Muscle layer of colon (tissue), 2 donors: ENCODE measurements at regions not wholly inside any gene's neighbourhood (a gene's known extent, or its start where the extent isn't known, plus 50 kb on each side); places are given as distances from the start of the nearest gene placed in this dataset.

Source experiments
- H3K27ac ChIP-seq: one replicate; pipeline ENCODE4 v1.7.0; 2013; ENCODE audit warnings: low read depth, mild to moderate bottlenecking, low read length, moderate library complexity
- H3K27me3 ChIP-seq, 2 donors: one replicate each; pipeline ENCODE4 v1.7.0; 2013; ENCODE audit warnings: low read length in 2 of 2, mild to moderate bottlenecking in 2 of 2; ENCODE audit not compliant: insufficient read depth in 2 of 2, control insufficient read depth in 1 of 2
- H3K36me3 ChIP-seq: one replicate; pipeline ENCODE4 v1.7.0; 2013; ENCODE audit warnings: mild to moderate bottlenecking, low read length; ENCODE audit not compliant: insufficient read depth
- H3K4me1 ChIP-seq: one replicate; pipeline ENCODE4 v1.7.0; 2013; ENCODE audit warnings: mild to moderate bottlenecking, low read length; ENCODE audit not compliant: insufficient read depth
- H3K4me3 ChIP-seq, 2 donors: one replicate each; pipeline ENCODE4 v1.7.0; 2013; ENCODE audit warnings: low read length in 2 of 2, low read depth in 1 of 2, mild to moderate bottlenecking in 1 of 2, moderate library complexity in 1 of 2
- H3K9ac ChIP-seq: one replicate; pipeline ENCODE4 v1.7.0; 2013; ENCODE audit warnings: low read length
- H3K9me3 ChIP-seq: one replicate; pipeline ENCODE4 v1.7.0; 2013; ENCODE audit warnings: mild to moderate bottlenecking, low read length
- donor health status: abdominal sarcoma.
- donor health status: Adenocarcinoma of cecum.

DNA sequence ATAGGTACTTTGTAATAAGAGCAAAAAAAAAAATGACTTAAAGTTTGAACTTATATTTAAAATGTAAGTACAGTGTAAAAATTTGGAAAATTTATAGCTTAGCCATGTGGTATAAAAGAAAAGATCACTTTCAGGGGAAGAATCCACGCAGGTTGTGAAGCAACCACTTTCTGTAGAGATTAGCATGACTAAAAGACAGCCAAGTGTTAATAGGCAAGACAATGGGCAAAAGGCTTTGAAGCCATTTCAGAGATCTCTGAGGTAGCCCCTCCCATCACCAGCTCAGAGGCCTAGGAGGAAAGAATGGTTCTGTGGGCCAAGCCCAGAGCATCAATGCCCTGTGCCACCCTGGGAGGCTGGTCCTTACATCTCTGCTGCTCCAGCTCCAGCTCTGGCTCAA lies 346.3 kb upstream of the CHD1 start:
- H3K27ac ChIP-seq, result no peak overlapping the region
- H3K9me3 ChIP-seq, result no peaks in the 10 kb centered on the region
- no peak overlapping the region for H3K4me3 ChIP-seq
- H3K9ac ChIP-seq, result no peak overlapping the region
- no peaks in the 10 kb centered on the region for H3K36me3 ChIP-seq
- H3K4me1 ChIP-seq, result no peaks in the 10 kb centered on the region
- H3K27me3 ChIP-seq, result no peaks in the 10 kb centered on the region

DNA sequence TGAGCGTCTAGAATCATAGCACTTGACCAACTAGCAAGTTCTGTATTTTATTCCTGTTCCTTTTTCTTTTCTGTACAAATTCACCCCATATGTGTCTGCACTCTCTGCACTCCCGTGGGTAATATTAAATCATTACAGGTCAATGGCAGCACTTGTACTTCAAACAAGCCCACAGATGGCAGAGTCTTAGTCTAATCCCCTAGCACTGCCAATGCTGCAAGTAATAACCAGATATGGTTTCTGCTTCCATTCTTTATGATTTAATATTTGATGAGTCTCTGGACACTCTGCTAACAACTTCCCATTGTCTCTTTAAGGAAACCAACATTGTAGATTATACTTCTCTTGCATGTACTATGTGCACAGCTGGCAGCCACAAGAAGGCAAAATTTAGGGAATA lies 343.8 kb upstream of the CHD1 start:
- H3K9ac ChIP-seq, result no peak overlapping the region
- no peaks in the 10 kb centered on the region for H3K27me3 ChIP-seq
- no peaks in the 10 kb centered on the region for H3K36me3 ChIP-seq
- no peak overlapping the region for H3K27ac ChIP-seq
- H3K9me3 ChIP-seq, result no peaks in the 10 kb centered on the region
- H3K4me3 ChIP-seq, result no peak overlapping the region
- no peaks in the 10 kb centered on the region for H3K4me1 ChIP-seq

DNA sequence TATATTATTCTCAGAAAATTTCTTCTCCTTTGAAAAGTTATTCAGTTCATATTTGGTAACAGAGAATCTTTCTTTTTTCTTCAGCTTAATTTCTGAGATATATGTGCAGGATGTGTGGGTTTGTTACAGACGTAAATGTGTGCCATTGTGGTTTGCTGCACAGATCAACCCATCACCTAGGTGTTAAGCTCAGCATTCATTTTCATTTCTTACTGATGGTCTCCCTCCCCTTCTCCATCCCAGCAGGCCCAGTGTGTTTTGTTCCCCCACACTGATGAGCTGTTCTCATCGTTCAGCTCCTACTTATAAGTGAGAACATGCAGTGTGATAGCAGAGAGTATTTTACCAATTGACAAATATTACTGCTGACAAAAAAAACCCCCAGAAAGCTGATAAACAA lies 330.0 kb upstream of the CHD1 start:
- Histone ChIP-seq H3K4me3 (no peak overlapping the region), H3K9ac (no peak overlapping the region), H3K27me3 (no peaks in the 10 kb centered on the region), H3K27ac (no peak overlapping the region), H3K36me3 (no peaks in the 10 kb centered on the region), H3K9me3 (no peaks in the 10 kb centered on the region), H3K4me1 (no peaks in the 10 kb centered on the region)

DNA sequence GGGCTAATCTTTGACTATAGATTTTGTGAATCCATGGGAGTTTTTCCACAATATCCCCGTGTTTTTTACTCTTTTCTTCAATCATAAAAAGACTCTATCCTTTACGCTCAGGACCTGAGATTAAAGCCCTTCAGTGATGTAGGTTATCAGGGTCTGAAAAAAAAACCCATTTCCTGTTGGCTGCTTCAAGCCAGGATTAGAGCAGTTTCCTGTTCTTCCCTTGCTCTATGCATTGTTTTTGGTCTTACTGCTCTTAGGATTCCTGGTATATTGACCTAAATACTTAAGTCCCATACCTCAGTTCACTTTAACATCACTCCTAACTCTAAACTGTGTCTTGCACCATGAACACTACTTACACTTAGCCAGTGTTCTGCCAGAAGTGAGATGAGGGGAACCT lies 319.3 kb upstream of the CHD1 start:
- no peaks in the 10 kb centered on the region for H3K9me3 ChIP-seq
- H3K9ac ChIP-seq, result no peak overlapping the region
- no peaks in the 10 kb centered on the region for H3K36me3 ChIP-seq
- H3K27me3 ChIP-seq, result no peaks in the 10 kb centered on the region
- no peak overlapping the region for H3K4me3 ChIP-seq
- no peaks in the 10 kb centered on the region for H3K4me1 ChIP-seq
- H3K27ac ChIP-seq, result no peak overlapping the region

DNA sequence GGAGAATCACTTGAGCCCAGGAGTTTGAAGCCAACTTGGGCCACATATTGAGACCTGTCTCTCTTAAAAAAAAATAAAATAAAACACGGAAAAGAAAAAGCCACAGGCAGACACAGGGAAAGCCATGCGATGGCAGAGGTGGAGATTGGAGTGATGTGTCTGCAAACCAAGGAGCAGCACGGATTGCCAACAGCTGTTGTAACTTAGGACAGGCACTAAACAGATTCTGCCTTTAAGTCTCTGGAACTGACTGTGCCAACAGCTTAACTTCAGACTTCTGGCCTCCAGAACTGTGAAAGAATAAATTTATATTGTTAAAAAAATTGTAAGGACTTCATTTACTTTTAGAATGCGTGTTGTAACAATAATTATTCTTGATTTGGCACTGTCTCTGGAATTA lies 318.5 kb upstream of the CHD1 start:
- no peaks in the 10 kb centered on the region for H3K4me1 ChIP-seq
- no peaks in the 10 kb centered on the region for H3K27me3 ChIP-seq
- no peaks in the 10 kb centered on the region for H3K36me3 ChIP-seq

DNA sequence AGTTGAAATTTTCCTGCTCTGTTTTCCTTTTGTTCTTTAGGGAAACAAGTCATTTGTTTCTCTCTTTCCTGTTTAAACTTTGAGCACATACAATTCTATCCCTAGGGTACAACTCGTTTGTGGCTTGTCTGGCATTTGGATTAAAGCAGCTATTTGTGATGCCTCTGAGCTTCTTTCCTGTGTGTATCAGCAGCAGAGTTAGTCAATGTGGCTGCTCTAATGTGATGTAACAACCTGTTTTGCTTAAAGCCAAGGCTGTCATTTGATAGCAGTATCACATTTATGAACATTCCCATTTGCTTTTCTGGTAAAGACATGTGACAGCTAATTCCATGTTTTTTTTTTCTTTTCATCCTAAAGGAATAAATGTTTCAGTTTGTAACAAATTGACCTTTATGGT lies 314.3 kb upstream of the CHD1 start:
- no peaks in the 10 kb centered on the region for H3K4me1 ChIP-seq
- H3K27ac ChIP-seq, result no peak overlapping the region
- no peak overlapping the region for H3K4me3 ChIP-seq
- no peaks in the 10 kb centered on the region for H3K27me3 ChIP-seq
- no peaks in the 10 kb centered on the region for H3K36me3 ChIP-seq
- H3K9me3 ChIP-seq, result no peaks in the 10 kb centered on the region
- no peak overlapping the region for H3K9ac ChIP-seq

More for the DNA sequence above, 318.5 kb upstream of the CHD1 start:
- Histone ChIP-seq H3K9me3 (no peaks in the 10 kb centered on the region), H3K4me3 (no peak overlapping the region), H3K27ac (no peak overlapping the region), H3K9ac (no peak overlapping the region)

DNA sequence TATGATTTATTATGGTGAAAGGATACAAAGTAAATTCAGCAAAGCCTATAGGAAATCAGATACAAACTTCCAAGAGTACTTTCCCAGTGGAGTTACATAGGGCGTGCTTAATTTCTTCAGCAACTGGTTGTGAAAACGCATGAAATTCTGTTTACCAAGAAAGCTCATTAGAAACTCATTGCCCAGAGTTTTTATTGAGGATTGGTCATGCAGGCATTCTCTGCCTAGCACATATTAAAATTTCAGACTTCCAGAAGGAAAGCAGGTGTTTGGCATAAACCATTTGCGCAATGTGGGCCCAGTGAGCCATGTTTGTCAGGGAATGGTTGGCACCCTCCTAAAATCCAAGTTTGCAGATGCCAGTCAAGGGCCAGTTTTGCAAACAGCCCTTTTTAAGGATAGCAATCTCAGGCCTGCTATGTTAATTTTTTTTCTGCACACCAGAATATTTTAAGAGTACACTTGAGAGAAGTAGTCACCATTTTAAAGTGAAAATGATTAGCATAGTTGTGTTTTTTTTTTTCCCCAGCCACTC lies 311.1 kb upstream of the CHD1 start:
- H3K9me3 ChIP-seq, result no peaks in the 10 kb centered on the region
- no peaks in the 10 kb centered on the region for H3K36me3 ChIP-seq
- H3K4me1 ChIP-seq, result no peaks in the 10 kb centered on the region
- H3K9ac ChIP-seq, result no peak overlapping the region
- H3K4me3 ChIP-seq, result no peak overlapping the region
- H3K27me3 ChIP-seq, result no peaks in the 10 kb centered on the region
- H3K27ac ChIP-seq, result no peak overlapping the region

DNA sequence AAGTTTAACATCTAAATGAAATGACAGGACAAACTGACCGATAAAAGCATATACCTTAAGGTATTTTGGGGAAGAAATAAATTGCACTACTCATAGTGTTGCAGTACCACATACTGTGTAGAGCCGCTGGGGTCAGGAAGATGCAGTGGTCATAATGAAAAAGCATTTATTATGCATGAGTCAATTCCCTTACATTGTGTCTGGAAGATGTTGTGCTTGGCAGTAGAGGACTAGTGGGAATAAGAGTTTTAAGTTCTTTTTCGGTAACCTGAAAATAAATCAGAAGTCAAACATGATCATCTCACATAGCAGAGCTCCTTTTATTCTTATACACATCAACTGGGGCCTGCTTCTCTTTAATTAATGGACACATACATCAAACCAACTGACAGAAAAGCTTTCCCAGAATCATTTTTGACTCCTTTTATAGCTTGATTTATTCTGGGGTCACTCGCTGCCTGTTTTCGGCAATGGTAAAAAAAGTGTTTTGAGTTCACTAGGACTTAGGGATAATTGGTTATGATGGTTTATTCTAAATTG lies 262.5 kb upstream of the CHD1 start:
- Histone ChIP-seq H3K9ac (no peak overlapping the region), H3K4me3 (no peak overlapping the region), H3K27ac (no peak overlapping the region), H3K9me3 (no peaks in the 10 kb centered on the region), H3K27me3 (no peaks in the 10 kb centered on the region), H3K4me1 (no peaks in the 10 kb centered on the region), H3K36me3 (no peaks in the 10 kb centered on the region)

DNA sequence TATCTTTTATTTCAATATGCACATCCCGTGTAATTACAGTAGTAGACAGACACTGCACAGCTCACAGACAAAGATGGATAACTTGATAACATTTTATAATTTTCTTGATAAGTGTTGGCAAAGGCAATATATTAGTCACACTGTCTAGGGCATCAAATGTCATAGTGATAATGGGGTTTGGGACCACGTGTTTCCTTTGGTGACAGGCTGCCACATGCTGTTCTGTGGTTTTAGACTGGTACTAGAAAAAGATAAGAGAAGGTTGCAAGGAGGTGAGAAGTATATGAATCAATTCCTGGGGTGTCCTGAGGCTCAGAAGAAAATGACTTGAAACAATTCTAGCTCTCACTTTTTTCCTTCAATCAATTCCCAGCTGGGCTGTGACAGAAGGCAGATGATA lies 258.8 kb upstream of the CHD1 start:
- no peaks in the 10 kb centered on the region for H3K9me3 ChIP-seq
- H3K4me1 ChIP-seq, result no peaks in the 10 kb centered on the region
- H3K27ac ChIP-seq, result no peak overlapping the region
- H3K9ac ChIP-seq, result no peak overlapping the region
- H3K27me3 ChIP-seq, result no peaks in the 10 kb centered on the region
- H3K36me3 ChIP-seq, result no peaks in the 10 kb centered on the region
- H3K4me3 ChIP-seq, result no peak overlapping the region

DNA sequence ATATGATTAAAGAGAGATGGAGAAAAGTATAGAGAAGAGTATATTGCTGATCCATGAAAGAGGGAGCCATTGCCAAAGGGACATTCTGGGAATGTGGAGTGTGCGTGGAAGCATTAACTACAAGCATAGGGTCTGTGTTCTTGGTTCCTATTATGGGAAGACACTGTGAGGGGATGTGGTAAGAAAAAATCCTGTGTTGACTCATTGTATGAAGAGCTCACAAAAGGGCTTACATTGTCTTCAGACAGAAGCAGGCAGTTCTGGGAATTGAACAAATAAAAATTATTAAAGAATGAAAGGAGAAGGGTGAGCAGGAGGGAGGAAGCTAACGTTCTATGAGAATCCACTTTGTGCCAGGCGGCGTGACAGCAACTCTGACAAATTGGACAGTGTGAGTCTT lies 250.4 kb upstream of the CHD1 start:
- no peak overlapping the region for H3K27ac ChIP-seq
- H3K4me3 ChIP-seq, result no peak overlapping the region
- H3K36me3 ChIP-seq, result no peaks in the 10 kb centered on the region
- no peaks in the 10 kb centered on the region for H3K9me3 ChIP-seq
- H3K4me1 ChIP-seq, result no peaks in the 10 kb centered on the region
- no peak overlapping the region for H3K9ac ChIP-seq
- H3K27me3 ChIP-seq, result no peaks in the 10 kb centered on the region

DNA sequence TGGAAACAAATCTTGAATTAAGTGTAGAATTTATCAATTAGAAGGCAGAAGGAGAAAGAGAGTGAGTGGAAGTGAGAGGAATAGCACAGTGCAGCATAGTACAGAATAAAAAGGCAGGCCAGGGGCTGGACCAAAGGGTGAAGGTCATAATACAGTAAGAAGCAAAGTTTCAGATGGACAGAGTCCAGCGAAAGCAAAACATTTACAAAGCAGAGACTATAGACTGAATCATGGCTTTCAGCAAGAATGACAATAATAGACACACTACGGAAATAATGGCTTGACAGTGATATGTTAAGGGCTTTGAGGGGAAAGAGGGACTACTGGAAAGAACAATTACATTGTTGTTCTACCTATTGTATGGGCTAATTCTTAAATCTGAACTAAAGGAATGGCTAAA lies 249.0 kb upstream of the CHD1 start:
- H3K9me3 ChIP-seq, result no peaks in the 10 kb centered on the region
- no peak overlapping the region for H3K4me3 ChIP-seq
- no peaks in the 10 kb centered on the region for H3K4me1 ChIP-seq
- no peak overlapping the region for H3K27ac ChIP-seq
- no peak overlapping the region for H3K9ac ChIP-seq
- no peaks in the 10 kb centered on the region for H3K27me3 ChIP-seq
- H3K36me3 ChIP-seq, result no peaks in the 10 kb centered on the region

DNA sequence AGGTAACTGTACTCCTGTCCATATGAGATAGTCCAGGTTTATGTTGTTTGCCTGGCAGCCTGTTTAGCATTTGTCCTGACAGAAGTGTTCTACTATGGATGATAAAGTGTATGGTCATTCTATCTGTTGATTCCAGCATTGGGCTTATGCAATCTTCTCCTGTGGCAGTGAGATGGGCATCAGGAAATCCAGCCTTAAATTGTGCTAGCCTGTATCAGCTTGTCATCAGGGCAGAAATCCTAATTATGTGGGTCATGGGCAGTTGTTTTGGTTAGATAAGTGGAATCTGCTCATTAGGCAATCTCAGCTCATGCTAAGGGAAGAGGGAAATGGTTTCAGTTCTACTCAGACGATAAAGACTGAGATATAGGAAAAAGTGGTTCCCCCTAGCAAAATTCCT lies 247.4 kb upstream of the CHD1 start:
- H3K27me3 ChIP-seq, result no peaks in the 10 kb centered on the region
- H3K9ac ChIP-seq, result no peak overlapping the region
- no peak overlapping the region for H3K27ac ChIP-seq
- H3K36me3 ChIP-seq, result no peaks in the 10 kb centered on the region
- no peaks in the 10 kb centered on the region for H3K9me3 ChIP-seq
- H3K4me1 ChIP-seq, result no peaks in the 10 kb centered on the region
- no peak overlapping the region for H3K4me3 ChIP-seq
